ENCODE measurements at regions not wholly inside any gene's neighbourhood (a gene's known extent, or its start where the extent isn't known, plus 50 kb on each side); places are given as distances from the start of the nearest gene placed in this dataset.

DNA sequence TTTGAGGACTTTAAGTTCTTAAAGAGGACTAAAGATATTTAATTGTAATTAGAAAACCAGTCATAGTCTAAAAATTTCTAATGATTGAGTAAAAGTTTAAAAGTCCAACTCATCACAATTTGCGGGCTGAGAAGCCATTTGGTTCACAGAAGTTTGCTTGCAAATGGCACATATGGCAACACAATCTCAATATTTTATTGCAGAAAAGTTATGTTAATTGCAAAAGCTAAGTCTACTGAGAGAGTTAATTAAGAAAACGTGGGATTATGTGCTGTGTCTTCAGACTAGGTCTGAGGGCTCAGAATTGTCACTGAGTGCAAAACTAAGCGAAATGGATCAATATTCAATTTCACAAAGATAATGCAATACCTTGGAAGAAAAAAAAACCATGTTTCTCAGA lies 289.7 kb downstream of the PYDC2 start:
- DNase-seq: no peak

DNA sequence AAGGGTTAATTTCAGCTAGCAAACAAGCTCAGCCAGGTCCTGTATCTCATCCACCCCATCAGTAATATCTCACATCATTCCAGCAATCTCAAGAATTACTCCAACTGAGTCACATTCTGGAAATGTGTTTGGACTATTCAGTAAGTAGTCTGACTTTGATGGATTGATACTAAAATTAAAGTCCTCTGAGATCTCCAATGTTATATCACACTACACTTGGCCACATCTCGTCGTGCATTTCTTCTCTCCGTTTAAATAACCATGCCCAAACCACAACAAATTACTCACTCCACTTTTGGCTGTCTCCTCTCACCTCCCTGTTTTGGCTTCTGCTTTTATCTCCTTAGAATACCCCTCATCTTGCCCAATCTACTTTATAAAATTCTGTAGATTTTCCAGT lies 292.2 kb downstream of the PYDC2 start:
- DNase-seq: no peak

DNA sequence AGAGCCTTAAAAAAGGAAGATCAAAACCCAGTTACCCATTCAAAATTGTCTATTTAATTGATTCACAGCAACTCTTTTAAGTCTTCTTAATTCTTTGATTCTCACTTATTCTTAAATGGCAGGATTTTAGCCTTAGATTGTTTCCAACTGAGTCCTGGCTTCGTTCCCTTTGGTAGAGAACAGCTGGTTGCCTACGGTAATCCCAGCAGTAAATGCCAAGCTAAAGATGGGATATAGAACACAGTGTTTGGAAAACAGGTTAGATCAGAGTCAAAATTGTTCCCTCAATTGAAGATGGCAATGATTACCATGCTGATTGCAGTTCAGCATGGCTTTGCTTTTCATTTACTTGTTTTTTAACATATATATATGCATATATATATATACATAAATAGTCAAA lies 300.9 kb downstream of the PYDC2 start:
- no peak for DNase-seq

DNA sequence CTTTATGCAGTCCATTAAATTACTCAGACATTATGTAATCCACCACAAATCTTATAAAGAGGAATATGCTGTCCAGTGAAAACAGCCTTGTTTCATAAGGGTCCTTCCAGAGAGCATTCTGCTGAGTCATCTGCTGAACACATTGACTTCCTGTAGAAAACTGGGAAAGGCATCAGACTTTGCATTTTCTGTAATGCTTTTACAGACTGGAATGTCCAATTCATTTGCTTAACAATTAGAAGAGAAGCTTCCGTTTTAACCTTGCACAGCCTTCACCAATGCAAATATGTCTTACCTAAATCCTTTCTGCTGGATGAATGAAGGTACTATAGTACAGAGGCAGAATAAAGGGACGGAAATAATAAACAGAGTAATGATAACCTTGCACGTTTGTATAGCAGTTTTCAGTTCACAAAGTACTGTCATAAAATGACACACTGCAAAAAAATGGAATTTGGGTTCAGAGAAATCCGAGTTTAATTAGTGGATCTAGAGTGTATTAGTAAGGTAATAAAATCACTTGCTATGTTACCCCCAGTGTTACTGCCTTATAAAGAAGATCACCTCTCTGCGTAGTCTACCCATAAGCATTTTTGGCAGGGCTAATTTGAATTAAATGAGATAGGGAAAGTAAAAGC lies 301.5 kb downstream of the PYDC2 start:
- DNase-seq: no peak

DNA sequence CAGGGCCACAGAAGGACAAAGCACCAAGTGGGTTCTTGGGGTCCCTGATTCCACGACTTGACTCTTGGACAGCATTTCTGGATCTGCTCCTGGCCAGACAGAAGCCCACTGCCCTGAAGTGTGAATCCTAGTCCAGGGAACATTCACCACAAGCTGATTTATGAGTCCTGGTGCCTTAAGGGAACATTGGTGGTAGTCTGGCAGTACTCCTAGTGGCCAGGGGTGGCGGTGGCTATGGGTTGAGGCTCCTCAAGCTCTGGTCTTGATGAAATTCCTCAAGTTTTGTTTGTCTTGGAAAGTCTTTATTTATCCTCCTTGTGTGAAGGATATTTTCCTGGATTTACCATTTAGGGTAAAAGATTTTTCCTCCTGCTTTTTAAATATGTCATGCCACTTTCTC lies 307.5 kb downstream of the PYDC2 start:
- DNase-seq: no peak

DNA sequence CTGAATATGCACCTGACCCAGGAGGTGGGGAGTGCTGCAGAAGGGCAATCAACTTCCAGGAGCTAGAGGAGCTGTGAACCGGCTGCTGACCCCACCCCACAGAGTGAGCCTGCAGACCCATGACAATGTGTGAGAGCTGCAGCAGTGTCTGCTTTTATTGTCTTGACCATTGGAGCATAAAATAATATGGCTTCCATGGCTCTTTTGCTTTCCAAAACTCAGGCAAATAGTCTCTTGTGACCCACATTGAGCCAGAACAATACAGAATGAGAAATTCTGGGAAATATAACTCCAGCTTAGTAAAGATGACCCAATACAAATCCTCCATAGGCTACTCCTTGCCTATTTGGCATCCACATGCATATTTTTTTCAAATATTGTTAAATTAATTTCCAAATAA lies 309.6 kb downstream of the PYDC2 start:
- no peak for DNase-seq

DNA sequence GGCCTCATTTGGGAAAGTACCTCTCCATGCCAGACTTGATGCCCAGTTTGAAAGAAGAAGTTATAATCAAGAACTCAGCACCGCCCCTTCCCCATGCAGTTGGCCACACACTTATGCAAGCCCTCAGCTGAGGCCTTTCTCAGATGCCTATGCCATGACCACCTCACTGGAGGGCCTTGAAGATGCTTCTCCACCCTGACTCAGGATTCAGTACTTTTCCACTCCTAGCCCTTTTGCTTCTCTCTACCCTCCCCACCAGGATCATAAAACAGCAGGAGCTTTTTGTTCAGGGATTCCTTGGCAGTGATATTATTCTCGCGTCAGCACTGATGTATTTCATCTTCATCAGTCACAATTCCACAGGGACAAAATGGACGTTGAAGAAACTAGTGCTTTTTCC lies 313.5 kb downstream of the PYDC2 start:
- DNase-seq: peak; percentile 20

DNA sequence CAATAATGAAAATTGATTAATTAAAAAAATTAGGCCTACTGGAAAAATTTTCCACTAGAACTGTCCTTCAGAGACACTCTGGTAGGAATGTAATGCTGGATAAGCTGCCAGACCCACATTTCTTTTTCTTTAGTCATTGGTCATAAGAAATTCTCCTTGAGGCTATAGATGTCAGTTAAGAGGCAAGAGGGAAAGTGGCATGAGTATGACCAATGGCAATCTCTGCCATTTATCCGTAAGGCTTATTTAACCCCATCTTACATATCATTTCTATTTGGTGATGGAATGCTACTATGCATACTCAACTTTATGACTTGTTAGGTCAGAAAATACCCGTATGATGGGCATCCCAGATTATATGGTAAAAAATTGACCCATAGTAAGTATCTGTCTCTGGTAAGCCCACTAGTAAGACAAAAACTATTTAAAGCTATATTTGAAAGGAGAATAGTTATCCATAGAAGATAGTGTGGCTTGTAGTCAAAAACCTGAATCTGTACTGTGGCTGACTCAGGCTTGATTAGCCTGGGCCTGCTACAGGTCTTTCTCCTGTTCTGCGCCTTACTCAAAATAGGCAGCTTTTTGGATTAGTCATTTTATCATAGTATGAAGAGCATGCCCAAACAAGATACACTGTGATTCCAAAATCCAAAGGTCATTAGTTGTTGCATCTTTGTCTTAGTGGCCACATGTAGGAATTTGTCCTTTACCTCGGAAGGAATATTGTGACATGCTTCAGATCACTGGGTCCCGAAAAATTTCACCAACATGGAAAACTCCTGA lies 314.7 kb downstream of the PYDC2 start:
- no peak for DNase-seq

DNA sequence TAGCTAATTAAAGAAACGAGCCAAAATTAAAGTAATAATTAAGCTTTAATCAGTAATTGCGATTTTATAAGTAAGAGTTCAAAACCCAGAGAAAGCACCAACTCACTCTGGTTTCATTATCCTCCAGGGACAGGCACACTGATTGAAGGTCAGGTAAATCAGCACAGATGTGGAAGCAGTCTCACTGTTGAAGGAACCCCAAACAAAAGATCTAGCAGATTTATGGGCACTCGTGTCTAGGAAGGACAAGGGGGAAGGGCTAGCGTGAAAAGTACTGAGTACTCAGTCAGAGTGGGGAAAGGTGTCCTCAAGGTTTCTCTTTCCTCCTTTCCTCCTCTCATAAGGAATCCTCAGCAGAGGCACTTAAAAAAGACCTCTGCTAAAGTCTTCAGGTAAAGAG lies 320.1 kb downstream of the PYDC2 start:
- no peak for DNase-seq

DNA sequence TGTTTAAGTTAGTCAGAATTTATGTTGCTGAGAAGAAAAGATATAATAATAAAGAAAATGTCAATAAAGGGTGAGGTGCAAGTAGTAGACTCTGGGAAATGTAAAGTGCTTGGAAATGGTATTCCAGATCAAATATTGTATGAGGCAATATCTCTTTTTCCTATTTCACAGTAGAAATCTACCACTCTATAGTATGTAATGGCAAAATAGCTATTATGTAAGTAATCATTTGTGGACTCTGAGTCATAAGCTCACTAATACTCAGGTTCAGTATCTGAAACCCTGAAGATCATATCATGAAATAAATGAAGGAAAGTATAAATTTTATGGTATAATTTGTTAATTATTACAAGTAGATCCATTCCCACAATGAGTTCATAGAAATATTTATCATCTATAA lies 322.1 kb downstream of the PYDC2 start:
- DNase-seq: no peak

DNA sequence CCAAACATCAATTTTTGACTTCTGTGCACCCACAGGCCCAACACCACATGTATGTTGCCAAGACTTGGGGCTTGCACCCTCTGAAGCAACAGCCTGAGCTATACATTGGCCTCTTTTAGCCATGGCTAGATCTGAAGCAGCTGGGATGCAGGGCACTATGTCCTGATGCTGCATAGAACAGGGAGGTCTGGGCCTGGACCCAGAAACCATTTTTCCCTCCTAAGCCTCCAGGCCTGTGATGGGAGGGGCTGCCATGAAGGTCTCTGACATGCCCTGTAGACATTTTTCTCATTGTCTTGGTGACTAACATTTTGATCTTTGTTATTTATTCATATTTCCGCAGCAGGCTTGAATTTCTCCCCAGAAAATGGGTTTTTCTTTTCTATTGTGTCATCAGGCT lies 330.0 kb downstream of the PYDC2 start:
- no peak for DNase-seq

DNA sequence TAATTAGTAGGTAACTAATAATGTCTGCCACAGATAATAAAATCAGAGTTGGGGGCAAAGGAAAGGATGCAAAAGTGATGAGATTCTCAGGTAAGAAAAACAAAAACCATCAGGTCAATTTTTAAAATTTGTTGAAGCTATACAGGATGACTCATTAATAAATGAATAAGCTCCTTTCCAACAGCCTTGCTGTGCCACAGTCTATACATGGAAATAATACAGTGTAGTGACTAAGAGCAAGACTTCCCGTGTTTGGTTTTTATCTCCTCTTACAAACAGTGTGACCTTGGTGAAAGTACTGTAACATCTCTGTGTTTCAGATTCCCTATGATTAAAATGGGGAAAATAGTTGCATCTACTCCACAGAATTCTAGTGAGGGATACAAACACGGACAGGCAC lies 331.6 kb downstream of the PYDC2 start:
- DNase-seq: no peak

DNA sequence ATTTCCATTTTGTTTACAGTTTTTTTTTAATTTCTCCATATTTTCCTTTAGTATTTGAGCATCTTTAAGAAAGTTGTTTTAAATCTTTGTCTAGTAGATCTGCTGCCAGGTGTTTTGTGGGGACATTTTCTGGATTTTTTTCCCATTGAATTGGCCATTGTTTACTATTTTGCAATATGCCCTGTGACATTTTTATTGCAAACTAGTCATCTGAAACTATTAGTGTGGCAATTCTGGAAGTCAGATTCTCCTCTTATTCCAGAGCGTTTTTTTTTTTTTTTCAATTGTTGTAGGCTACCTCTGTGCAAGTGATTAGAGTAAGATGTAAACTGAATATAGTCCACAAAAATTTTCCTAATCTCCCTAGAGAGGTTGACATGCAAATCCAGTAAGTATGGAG lies 334.2 kb downstream of the PYDC2 start:
- DNase-seq: no peak

DNA sequence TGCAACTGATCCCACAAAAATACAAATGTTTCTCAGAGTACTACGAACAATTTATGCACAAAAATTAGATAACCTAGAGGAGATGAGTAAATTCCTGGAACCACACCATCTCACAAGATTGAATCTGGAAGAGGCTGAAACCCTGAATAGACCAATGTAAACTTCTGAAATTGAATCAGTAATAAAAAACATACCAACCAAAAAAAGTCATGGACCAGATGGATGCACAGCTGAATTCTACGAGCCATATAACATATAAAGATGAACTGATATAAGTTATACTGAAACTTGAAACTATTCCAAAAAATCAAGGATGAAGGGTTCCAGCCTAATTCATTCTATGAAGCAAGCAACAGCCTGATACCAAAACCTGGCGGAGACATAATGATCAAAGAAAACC lies 336.3 kb downstream of the PYDC2 start:
- no peak for DNase-seq

DNA sequence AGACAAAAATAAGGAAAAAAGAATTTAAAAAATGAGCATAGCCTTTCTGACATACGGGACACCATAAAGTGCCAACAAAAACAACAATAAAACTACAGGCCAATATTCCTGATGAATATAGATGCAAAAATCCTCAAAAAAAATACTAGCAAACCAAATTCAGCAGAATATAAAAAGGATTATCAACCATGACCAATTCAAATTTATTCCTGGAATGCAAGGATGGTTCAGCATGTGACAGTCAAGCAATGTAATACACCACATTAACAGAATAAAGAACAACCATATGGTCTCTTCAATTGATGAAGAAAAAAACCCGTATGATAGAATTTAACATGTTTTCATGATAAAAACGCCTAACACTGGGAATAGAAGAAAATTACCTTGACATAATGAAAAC lies 341.7 kb downstream of the PYDC2 start:
- no peak for DNase-seq

DNA sequence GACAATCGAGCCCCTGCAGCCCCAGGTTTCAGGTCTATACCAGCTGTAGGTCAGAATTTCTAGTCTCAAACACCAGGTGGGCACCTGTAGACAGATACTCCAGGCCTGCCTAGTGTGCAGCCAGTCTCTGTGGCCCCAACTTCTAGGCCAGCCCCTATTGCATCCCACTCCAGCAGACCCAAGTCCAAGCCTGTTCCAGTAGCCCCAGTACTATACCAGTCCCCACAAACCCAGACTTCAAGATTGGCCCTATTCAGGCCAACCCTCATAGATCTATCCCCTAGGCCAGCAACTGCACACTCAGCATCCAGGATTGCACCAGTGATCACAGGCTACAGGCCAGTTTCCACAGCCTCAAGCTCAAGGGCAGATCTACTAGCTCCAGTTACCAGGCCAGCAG lies 344.0 kb downstream of the PYDC2 start:
- DNase-seq: no peak

DNA sequence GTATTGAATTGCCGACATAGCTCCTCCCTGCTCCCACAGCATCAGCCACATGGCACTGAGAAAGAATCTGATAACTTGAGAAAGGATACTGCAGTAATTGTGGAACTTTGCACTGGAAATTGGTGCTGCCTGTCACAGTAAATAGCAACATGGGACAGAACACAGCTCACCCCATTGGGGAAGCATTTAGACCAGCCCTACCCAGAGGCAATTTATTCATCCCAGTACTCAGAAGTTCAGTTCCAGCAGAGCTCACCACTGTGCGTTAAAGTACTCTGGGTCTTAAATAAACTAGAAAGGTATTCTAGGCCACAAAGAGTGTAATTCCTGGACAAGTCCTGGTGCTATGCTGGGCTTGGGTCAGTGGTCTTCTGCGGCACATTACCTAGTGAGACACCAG lies 347.1 kb downstream of the PYDC2 start:
- DNase-seq: no peak

DNA sequence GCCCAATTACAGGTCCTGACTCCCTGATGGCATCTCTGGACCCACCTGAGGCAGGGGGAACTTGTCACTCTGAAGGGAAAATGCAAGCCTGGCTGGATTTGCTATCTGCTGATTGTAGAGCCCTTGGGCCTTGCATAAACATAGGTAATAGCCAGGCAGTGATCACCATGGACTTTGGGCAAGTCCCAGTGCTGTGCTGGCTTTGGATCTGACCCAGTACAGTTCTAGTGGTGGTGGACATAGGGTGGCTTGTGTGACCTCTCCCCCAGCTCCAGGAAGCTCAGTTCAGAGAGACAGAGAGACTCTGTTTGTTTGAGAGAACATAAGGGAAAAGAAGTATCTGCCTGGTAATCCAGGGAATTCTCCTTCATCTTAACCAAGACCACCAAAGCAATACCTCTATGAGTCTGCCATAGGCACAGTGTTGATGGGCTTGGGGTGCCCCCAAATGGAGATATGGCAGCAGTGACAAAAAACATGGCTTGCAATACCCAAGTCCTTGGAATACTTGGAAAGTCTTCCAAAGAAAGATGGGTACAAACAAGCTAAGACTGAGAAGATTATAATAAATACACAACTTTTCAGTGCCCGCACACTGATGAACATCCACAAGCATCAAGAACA lies 348.5 kb downstream of the PYDC2 start:
- no peak for DNase-seq

DNA sequence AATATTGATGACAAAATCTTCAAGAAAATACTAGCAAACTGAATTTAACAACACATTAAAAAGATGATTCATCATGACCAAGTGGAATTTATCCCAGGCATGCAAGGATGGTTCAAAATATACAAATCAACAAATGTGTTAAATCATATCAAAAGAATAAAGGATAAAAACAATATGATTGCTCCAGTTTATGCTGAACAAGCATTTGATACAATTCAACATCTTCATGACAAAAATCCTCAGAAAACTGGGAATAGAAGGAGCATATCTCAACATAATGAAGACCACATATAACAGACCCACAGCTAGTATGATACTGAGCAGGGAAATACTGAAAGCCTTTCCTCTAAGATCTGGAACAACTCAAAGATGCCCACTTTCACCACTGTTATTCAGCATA lies 352.3 kb downstream of the PYDC2 start:
- no peak for DNase-seq

DNA sequence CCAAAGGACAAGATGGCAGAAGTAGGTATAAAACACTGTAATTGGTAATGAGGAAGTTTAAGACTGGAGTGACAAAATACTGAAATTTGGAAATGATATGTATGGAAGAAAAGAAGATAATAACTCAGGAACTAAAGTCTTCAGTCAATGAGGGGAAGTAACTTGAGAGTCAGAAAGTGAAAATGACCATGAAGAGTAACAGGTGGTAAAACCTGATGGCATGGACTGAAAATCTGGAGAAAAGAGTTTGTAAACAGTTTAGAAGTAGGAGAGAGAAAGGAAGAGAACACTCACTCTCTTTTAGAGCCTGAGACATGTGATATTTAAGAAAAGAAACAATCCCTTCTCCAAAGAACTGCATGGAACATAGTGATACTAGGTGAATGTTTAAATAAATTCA lies 387.9 kb downstream of the PYDC2 start:
- no peak for DNase-seq

DNA sequence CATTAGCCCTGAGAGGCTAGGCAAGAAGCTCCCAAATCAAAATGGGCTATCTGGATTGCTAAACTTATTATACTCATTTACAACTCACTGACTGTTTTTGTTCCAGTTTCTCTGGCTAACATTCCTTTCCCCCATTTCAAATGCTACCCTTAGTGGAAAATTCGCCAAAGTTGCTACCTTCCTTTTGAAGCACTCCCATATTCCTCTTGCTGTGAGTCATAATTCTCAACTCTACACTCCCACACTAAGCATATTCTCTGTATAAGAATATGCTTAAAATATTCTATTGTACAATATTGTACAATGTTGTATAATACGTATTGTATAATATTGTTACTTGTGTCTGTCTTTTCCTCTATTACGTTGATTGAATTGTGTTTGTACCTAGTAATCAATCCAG lies 398.6 kb downstream of the PYDC2 start:
- no peak for DNase-seq

DNA sequence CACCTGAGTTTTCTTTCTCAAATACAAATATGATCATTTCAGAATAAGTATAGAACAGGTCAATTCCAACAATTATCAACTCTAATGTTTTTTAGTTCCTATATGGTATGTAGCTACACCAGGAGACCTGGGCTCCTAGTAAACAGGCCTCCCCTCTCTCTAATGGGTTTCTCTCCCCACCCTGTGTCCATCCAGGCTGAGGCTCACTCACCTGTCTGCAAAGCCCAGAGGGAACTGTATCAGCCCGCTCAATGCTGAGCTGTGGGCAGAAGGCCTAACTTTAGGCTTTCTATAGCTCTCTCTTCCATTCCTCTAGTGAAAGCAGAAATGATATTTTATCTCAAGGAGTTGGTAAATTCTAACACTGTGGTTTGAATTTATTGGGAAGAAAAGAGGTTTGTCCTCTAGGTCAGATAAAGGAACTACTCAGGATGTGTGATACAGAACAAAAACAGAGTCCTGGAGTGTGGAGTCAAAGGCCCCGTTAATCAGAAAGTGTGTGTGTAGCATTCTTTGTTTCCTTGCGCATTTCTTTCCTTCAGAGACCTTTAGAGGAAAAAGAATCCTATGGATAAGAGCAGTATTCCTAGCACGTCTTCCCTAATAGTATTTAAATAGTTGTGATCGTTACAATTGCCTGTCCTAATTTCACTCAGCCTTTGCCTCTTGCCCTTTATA lies 408.9 kb downstream of the PYDC2 start:
- no peak for DNase-seq

DNA sequence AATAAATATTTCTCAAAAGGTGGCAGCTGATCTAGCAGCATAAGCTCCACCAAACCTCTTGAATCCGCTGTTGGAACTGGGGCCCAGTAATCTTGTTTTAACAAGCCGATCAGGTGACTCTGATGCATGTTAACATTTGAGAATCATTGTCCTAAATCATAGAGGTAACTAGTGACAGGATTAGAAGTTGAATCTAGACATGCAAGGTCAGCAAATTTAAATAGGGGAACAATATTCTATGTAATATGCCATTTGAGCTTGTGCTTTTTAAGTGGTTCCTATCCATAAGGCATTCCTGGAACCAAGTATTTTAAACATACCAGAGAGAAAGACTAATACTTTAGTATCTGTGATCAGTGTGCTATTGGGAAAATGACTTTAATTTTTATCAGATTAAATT lies 412.8 kb downstream of the PYDC2 start:
- DNase-seq: no peak

DNA sequence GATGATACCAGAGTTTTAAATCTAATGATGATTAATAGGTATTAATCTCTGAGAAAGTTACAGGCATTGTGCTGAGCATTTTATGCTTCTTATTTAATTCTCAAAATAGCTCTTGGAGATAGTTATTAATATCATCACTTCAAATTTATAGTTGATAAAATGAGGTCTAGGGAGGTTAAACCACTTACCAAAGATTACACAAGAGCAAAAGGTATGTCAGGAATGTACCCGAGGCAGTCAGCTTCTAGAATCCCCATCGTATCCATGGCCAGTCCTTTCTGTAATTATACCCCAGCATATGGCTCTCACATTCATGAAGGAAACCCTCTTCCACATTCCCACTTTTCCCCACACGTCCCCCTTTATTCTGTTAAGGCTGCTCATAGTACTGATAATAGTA lies 421.3 kb downstream of the PYDC2 start:
- DNase-seq: no peak

All from GOT3 (cell line).